Pancreas (tissue), 10 donors: ENCODE measurements at regions not wholly inside any gene's neighbourhood (a gene's known extent, or its start where the extent isn't known, plus 50 kb on each side); places are given as distances from the start of the nearest gene placed in this dataset.

Source experiments
- ATAC-seq, 4 donors: fragments of 200-7000 bp; cut with Tn5 transposase; one replicate each; pipeline versions ENCODE4 v1.8.0 to v1.9.1; 2020; ENCODE audit warnings: mild to moderate bottlenecking in 4 of 4, moderate library complexity in 4 of 4
- DNase-seq, 6 donors: peaks; one replicate each; pipeline ENCODE4 v3.0.0-alpha.2; 2020
- FAIRE-seq: peaks from 2 replicates; lab custom pipeline; 2012; peaks lifted over from hg19 to GRCh38; lab: Jason Lieb, UNC
- H3K27ac ChIP-seq, 4 donors: fragments of 200-600 bp; sonication (generic); 1 replicate in 3 of 4; 2 replicates in 1 of 4; pipeline versions ENCODE4 v1.5.0 to v1.8.0; 2020
- H3K27me3 ChIP-seq, 4 donors: fragments of 200-600 bp; one replicate each; pipeline ENCODE4 v1.8.0; 2021
- H3K36me3 ChIP-seq, 3 donors: fragments of 200-600 bp; sonication (generic) in 1 of 3; one replicate each; pipeline versions ENCODE4 v1.5.0 to v1.8.0; 2020 to 2021
- H3K4me1 ChIP-seq, 3 donors: fragments of 200-600 bp; one replicate each; pipeline ENCODE4 v1.8.0; 2021
- H3K4me3 ChIP-seq, 4 donors: fragments of 200-600 bp; sonication (generic) in 2 of 4; one replicate each; pipeline versions ENCODE4 v1.5.0 to v1.8.0; 2020 to 2021
- H3K9me3 ChIP-seq, 4 donors: fragments of 200-600 bp; one replicate each; pipeline ENCODE4 v1.8.0; 2021
- CTCF ChIP-seq, 4 donors: fragments of 200-600 bp; sonication (generic) in 3 of 4; IDR thresholded peaks; one replicate each; pipeline versions ENCODE4 v1.5.0 to v1.8.0; 2021; ENCODE audit warnings: antibody characterized with exemption in 4 of 4
- WGBS, 2 donors: extraction: QIAGEN DNeasy Blood & Tissue Kit; methylation state at CpG; one replicate each; pipeline ENCODE4 v1.1.7; 2013; 5-methylcytosine and 5-hydroxymethylcytosine counted together
- intact Hi-C, 3 donors: fragments of 100-400 bp; cut with DNase I; formaldehyde crosslinking; loops; one replicate each; pipeline versions ENCODE4 v1.11.1 to v1.14.2; 2022
- donor health status: healthy with polysubstance abuse.
- donor health status: DM: no; HTN: no; CAD: no; lungs with moderate emphysema.
- donor health status: DM: no; HTN: no; CAD: no.
- donor health status: control.
- donor health status: control.
- donor health status: Bipolar disorder and iron deficiency.
- donor health status: DM: yes; HTN: yes; CAD: no.
- donor health status: DM: no; HTN: no; CAD: no.
- donor health status: DM: no; HTN: no; CAD: no.
- donor health status: DM: yes; HTN: yes; CAD: no.

GRCh38 chr14:21807975-21808374 is 134.4 kb upstream of the OR4E1 start:
- FAIRE-seq (no peak), ATAC-seq (no peak), DNase-seq (no peak)
- Histone ChIP-seq H3K36me3 (no peaks in the 10 kb centered on the region), H3K4me3 (no peak overlapping the region), H3K9me3 (no peaks in the 10 kb centered on the region), H3K27me3 (no peaks in the 10 kb centered on the region), H3K27ac (no peak overlapping the region), H3K4me1 (no peaks in the 10 kb centered on the region)
- TF ChIP-seq CTCF (IDR thresholded peaks at IDR 0.05), result no peak
- intact Hi-C loops, result no loop called here
- WGBS, 2 donors, result 70 to 73% methylated on average over 13 of the region's 13 CpGs

- H3K9me3 ChIP-seq, result no peaks in the 10 kb centered on the region
- DNase-seq, result no peak
- no peaks in the 10 kb centered on the region for H3K4me1 ChIP-seq
- WGBS, 2 donors, result 71 to 84% methylated on average over 2 of the region's 2 CpGs
- H3K4me3 ChIP-seq, result no peak overlapping the region
- no peak for TF ChIP-seq CTCF (IDR thresholded peaks at IDR 0.05)
- intact Hi-C loops, result no loop called here
- H3K36me3 ChIP-seq, result no peaks in the 10 kb centered on the region
- no peaks in the 10 kb centered on the region for H3K27me3 ChIP-seq
- ATAC-seq, result no peak
- FAIRE-seq, result no peak
- no peak overlapping the region for H3K27ac ChIP-seq
Observed at GRCh38 chr14:21804981-21805380, 131.4 kb upstream of the OR4E1 start.

- Histone ChIP-seq H3K27me3 (no peaks in the 10 kb centered on the region), H3K4me3 (no peak overlapping the region), H3K9me3 (no peaks in the 10 kb centered on the region), H3K36me3 (no peaks in the 10 kb centered on the region), H3K27ac (no peak overlapping the region), H3K4me1 (no peaks in the 10 kb centered on the region)
- FAIRE-seq, result no peak
- 56 to 73% methylated on average over 1 of the region's 1 CpG for WGBS, 2 donors
- no peak for ATAC-seq
- intact Hi-C loops, result no loop called here
- TF ChIP-seq CTCF (IDR thresholded peaks at IDR 0.05), result no peak
- DNase-seq, result no peak
Observed at GRCh38 chr14:21802441-21802840, 128.8 kb upstream of the OR4E1 start.

- 52 to 53% methylated on average over 2 of the region's 2 CpGs for WGBS, 2 donors
- Histone ChIP-seq H3K9me3 (no peaks in the 10 kb centered on the region), H3K27ac (no peak overlapping the region), H3K4me1 (no peaks in the 10 kb centered on the region), H3K4me3 (no peak overlapping the region), H3K36me3 (no peaks in the 10 kb centered on the region), H3K27me3 (no peaks in the 10 kb centered on the region)
- no peak for TF ChIP-seq CTCF (IDR thresholded peaks at IDR 0.05)
- FAIRE-seq (no peak), DNase-seq (no peak), ATAC-seq (no peak)
- intact Hi-C loops, result no loop called here
Observed at GRCh38 chr14:21796916-21797315, 123.3 kb upstream of the OR4E1 start.

GRCh38 chr14:21795456-21795855 is 121.8 kb upstream of the OR4E1 start:
- TF ChIP-seq CTCF (IDR thresholded peaks at IDR 0.05), result no peak
- no peaks in the 10 kb centered on the region for H3K27me3 ChIP-seq
- H3K36me3 ChIP-seq, result no peaks in the 10 kb centered on the region
- DNase-seq, result no peak
- ATAC-seq, result no peak
- no peaks in the 10 kb centered on the region for H3K9me3 ChIP-seq
- no peak for FAIRE-seq
- 30 to 37% methylated on average over 2 of the region's 2 CpGs for WGBS, 2 donors
- no peak overlapping the region for H3K27ac ChIP-seq
- intact Hi-C loops, result no loop called here
- no peak overlapping the region for H3K4me3 ChIP-seq
- H3K4me1 ChIP-seq, result no peaks in the 10 kb centered on the region
